HFFc6 (cell line): ENCODE measurements at regions not wholly inside any gene's neighbourhood (a gene's known extent, or its start where the extent isn't known, plus 50 kb on each side); places are given as distances from the start of the nearest gene placed in this dataset.

Source experiments
- DNase-seq: peaks from one replicate; pipeline ENCODE4 v3.0.0-alpha.2; 2018
- H3K27ac Mint-ChIP-seq: 2 replicates; pipeline ENCODE4 v1.8.0; 2020; ENCODE audit warnings: mild to moderate bottlenecking, mixed read lengths
- H3K27me3 Mint-ChIP-seq: 2 replicates; pipeline ENCODE4 v1.8.0; 2021; ENCODE audit warnings: mild to moderate bottlenecking, moderate library complexity, mixed read lengths; ENCODE audit not compliant: insufficient read depth
- H3K36me3 Mint-ChIP-seq: 2 replicates; pipeline ENCODE4 v1.8.0; 2021; ENCODE audit warnings: low read depth, mixed read lengths
- H3K4me1 Mint-ChIP-seq: 2 replicates; pipeline ENCODE4 v1.8.0; 2020; ENCODE audit warnings: low read depth, mixed read lengths
- H3K4me3 Mint-ChIP-seq: 2 replicates; pipeline ENCODE4 v1.8.0; 2020; ENCODE audit warnings: mild to moderate bottlenecking, moderate library complexity, mixed read lengths
- H3K9me3 Mint-ChIP-seq: 2 replicates; pipeline ENCODE4 v1.8.0; 2020; ENCODE audit warnings: mild to moderate bottlenecking, mixed read lengths
- TF ChIP-seq, protein P1 (sequence below): fragments of 200-600 bp; sonication (generic); IDR thresholded peaks from 2 replicates; pipeline ENCODE4 v1.5.0; 2021; ENCODE audit warnings: antibody characterized with exemption, mild to moderate bottlenecking

DNA sequence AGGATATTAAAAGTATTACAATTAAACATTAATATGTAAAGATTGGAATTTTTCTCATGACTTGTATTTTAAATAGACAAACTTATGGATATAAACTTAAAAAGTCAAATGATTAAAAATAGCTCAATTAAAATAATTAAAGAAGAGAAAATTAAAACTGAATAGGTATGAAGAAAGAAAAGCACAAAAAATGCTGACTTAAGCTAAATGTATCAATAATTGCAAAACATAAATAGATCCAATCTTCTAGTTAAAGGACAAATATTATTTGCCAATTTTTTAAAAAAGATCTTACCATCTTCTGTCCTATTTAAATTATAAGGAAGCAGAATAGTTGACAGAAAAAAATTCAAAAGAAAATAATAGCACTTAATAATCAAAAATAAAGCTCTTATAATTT is 646.3 kb upstream of the ANKRD30A start:
- Mint-ChIP-seq H3K9me3 (peaks cover 26% of the 10 kb centered on the region), H3K4me1 (no peaks in the 10 kb centered on the region), H3K27ac (no peak overlapping the region), H3K36me3 (no peaks in the 10 kb centered on the region), H3K4me3 (no peak overlapping the region), H3K27me3 (no peaks in the 10 kb centered on the region)
- no peak for DNase-seq
- TF ChIP-seq, protein P1, sequence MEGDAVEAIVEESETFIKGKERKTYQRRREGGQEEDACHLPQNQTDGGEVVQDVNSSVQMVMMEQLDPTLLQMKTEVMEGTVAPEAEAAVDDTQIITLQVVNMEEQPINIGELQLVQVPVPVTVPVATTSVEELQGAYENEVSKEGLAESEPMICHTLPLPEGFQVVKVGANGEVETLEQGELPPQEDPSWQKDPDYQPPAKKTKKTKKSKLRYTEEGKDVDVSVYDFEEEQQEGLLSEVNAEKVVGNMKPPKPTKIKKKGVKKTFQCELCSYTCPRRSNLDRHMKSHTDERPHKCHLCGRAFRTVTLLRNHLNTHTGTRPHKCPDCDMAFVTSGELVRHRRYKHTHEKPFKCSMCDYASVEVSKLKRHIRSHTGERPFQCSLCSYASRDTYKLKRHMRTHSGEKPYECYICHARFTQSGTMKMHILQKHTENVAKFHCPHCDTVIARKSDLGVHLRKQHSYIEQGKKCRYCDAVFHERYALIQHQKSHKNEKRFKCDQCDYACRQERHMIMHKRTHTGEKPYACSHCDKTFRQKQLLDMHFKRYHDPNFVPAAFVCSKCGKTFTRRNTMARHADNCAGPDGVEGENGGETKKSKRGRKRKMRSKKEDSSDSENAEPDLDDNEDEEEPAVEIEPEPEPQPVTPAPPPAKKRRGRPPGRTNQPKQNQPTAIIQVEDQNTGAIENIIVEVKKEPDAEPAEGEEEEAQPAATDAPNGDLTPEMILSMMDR = no peak

DNA sequence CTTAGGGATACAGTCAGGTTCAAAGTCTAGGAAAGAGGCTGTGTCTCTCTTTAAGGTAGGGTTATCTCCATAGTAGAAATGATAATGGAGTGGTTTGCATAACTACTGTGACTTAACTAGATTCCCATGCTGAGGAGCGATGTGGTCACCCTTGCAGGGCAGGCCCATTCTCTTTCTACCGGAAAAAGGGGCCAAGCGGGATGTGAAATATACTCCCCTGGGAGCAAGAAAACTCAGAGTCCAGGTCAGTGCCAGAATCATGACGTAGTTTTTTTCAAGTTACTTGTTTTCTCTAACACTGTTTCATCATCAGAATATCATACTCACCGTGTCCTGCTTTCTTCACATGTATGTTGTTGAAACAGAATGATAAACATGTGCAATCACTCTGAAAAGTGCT is 649.0 kb upstream of the ANKRD30A start:
- Mint-ChIP-seq H3K36me3 (no peaks in the 10 kb centered on the region), H3K27ac (no peak overlapping the region), H3K9me3 (peaks cover 18% of the 10 kb centered on the region), H3K27me3 (no peaks in the 10 kb centered on the region), H3K4me1 (no peaks in the 10 kb centered on the region), H3K4me3 (no peak overlapping the region)
- DNase-seq = no peak
- TF ChIP-seq, protein P1 = no peak

DNA sequence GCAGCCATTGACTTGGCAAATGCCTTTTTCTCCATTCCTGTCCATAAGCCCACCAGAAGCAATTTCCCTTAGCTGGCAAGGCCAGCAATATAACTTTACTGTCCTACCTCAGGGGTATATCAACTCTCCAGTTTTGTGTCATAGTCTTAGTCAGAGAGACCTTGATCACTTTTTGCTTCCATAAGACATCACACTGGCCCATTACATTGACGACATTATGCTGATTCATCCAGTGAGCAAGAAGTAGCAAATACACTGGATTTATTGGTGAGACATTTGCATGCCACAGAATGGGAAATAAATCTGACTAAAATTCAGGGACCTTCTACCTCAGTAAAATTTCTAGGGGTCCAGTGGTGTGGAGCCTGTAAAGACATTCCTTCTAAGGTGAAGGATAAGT is 649.7 kb upstream of the ANKRD30A start:
- Mint-ChIP-seq H3K36me3 (no peaks in the 10 kb centered on the region), H3K27ac (no peak overlapping the region), H3K27me3 (no peaks in the 10 kb centered on the region), H3K4me3 (no peak overlapping the region), H3K4me1 (no peaks in the 10 kb centered on the region), H3K9me3 (peaks cover 12% of the 10 kb centered on the region)
- TF ChIP-seq, protein P1 = no peak
- DNase-seq = no peak

DNA sequence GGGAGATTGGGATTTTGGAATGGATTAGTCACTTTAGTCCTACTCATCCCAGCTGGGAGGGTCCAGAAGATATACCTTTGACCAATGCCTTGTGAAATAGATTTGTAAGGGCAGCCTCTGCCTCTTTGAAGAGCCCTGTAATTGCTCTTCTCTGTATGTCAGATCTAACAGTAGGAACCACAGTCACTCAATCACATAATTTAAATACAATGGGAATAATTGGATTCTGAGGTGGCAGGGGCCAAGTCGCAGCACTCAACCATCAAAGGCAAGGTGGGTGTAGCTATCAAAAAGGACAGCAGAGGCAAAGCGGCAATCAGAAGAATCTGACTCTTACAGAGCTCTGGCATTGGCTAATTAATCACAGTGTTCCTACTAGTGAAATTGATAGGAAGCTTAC is 650.9 kb upstream of the ANKRD30A start:
- DNase-seq = no peak
- TF ChIP-seq, protein P1 = no peak
- H3K4me1 Mint-ChIP-seq = no peaks in the 10 kb centered on the region
- H3K27ac Mint-ChIP-seq = no peak overlapping the region
- H3K36me3 Mint-ChIP-seq = no peaks in the 10 kb centered on the region
- no peak overlapping the region for H3K4me3 Mint-ChIP-seq
- H3K27me3 Mint-ChIP-seq = no peaks in the 10 kb centered on the region
- peaks cover 16% of the 10 kb centered on the region for H3K9me3 Mint-ChIP-seq

DNA sequence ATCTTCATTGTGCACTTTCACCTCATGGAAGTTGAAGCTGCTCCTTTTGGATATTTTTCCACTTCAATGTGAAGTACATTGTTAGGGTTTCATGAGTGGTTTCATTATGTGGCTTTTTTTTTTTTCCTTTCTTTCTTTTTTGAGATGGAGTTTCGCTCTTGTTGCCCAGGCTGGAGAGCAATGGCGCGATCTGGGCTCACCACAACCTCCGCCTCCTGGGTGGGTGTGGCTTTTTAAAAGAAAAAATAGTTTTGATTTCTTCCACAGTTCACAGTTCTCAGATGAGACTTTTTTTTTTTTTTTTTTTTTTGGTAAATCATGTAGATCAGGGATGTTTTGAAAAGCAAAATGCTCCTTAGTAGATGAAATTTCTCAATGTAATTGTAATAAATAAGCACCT is 652.3 kb upstream of the ANKRD30A start:
- H3K4me1 Mint-ChIP-seq = no peaks in the 10 kb centered on the region
- no peak overlapping the region for H3K4me3 Mint-ChIP-seq
- H3K9me3 Mint-ChIP-seq = peaks cover 14% of the 10 kb centered on the region
- DNase-seq = no peak
- no peaks in the 10 kb centered on the region for H3K36me3 Mint-ChIP-seq
- TF ChIP-seq, protein P1 = no peak
- H3K27ac Mint-ChIP-seq = no peak overlapping the region
- no peaks in the 10 kb centered on the region; the same call in 1 of the 2 replicates for H3K27me3 Mint-ChIP-seq

DNA sequence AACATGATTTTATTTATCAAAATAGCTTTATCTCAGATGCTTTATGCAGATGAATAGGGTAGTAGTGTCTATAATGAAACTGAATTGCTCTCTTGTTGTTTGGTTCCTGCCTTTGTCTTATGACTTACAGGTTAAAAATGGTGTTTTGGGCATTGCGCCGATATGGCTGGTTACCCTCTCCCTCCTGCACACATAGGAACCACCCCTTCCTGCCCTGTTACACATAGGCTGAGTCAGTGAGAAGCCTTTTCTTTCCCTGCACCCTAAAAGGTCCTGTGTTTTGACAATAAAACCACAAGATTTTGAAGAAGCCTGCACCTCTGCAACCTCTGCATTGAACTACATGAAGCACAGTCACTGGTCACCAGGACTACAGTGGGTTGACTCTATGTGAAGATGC is 655.8 kb upstream of the ANKRD30A start:
- TF ChIP-seq, protein P1 = no peak
- Mint-ChIP-seq H3K36me3 (no peaks in the 10 kb centered on the region), H3K4me3 (no peak overlapping the region), H3K27me3 (no peaks in the 10 kb centered on the region; the same call in 1 of the 2 replicates), H3K27ac (no peak overlapping the region), H3K9me3 (peaks cover 13% of the 10 kb centered on the region), H3K4me1 (no peaks in the 10 kb centered on the region)
- no peak for DNase-seq
